ENCODE measurements at regions not wholly inside any gene's neighbourhood (a gene's known extent, or its start where the extent isn't known, plus 50 kb on each side); places are given as distances from the start of the nearest gene placed in this dataset.
"Not testable (repeated sequence)": the region's sequence is repeated elsewhere in the genome, so short reads cannot be mapped to it uniquely, and the experiment has no call there.

- no peak for DNase-seq
Measured at GRCh38 chr10:52368725-52369124, 54.6 kb downstream of the DKK1 start.

- DNase-seq: not testable (repeated sequence)
Measured at GRCh38 chr10:52374207-52374606, 60.1 kb downstream of the DKK1 start.

DNA sequence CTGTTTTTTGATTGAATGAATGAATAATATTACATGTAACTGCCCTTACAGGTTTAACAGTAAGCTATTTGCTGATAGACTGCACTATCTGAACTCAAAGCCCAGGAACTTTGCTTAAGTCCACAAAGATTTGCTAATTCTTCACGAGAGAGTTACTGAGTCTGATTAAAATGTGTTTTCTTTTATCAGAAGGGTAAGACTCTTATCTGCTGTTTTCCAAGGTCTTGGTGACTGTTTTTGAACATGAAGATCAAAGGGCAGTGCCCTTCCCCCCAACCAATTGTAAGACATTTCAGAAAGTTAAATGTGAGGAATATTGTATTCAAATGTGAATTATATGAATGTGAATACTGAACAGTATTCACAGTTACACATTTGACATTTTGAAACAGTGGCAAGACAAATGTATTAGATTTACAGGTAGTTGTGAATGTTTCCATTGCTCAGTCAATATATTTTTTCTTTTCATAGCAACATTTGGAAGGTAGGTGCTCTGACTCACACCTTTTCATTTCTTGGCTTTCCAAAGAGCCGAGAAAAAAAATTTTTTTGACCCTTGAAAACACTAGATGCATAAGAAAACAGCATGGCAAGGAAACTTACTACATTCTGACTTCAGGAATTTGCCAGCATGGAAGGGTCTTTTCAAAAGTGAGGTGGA lies 62.7 kb downstream of the DKK1 start:
- no peak for DNase-seq

DNA sequence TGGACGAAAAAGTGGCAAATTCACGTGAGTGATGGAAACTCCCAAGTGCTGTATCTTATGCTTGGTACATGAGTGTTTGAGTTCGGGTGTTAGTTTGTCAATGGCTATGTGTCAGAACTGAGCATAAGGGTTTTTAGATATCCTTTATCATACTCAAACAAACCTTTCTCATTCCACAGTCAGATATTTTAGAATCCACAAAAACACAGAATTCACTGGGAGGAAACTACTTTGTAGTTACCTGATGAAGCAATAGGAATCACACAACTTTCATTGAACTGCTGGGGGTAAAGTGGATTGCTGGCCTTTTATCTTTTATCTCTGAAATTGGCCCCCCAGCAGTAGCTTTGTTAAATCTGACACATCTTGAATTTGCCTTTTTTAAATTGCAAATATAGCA lies 64.0 kb downstream of the DKK1 start:
- DNase-seq: no peak

DNA sequence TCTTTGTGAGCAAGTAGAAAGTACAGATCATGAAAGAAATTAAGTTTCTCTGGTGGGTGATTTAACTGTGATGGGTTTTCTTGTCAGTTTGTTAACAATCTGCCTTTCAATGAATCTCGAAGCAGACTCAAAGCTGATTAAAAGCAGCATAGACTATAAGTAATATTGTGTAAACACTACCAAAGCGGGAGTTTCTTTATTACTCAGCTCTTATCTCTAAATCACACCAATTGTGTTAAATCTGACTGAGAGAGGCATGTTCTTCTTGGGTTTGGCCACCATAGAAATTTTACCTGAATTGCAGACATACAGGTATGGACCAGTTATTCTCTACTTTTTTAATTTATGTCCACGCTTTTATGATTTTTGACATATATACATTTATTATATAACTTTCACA lies 65.2 kb downstream of the DKK1 start:
- DNase-seq: no peak

DNA sequence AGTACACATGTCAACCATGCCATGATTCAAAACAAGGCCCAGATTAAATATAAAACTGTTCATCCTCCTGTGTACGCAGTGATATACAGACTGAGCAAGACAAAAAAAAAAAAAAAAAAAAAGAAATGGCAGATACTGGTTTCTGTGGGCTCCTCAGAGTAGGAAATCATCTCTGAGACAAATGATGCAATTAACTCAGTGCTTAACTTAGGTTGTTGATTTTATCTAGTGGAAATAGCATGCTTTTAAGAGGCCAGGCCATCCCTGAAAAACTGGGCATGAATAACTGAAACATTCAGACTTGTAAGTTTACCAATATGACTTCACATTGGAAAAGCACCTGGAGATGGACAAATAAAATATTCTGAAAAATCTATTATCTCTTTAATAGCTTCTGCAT lies 69.0 kb downstream of the DKK1 start:
- no peak for DNase-seq

GRCh38 chr10:52387744-52388143 lies 73.7 kb downstream of the DKK1 start:
- DNase-seq: no peak

DNA sequence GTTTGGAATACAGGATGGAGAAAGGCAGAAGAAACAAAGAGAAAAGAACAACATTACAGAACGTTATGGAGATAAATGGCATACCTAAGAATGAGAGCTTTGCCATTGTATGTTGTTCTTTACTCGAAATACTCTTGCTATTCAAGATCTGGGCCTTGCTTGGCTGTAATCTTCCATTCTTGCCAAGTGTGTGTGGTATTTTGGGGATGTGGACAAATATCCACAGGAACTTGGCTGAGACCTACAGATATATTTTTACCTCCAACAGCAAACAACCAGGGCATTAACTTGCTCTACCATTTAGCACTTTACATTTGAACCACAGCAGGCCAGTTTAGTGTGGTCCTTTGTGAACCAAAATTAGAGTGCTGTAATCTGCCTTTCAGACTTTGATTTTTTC lies 76.3 kb downstream of the DKK1 start:
- no peak for DNase-seq

DNA sequence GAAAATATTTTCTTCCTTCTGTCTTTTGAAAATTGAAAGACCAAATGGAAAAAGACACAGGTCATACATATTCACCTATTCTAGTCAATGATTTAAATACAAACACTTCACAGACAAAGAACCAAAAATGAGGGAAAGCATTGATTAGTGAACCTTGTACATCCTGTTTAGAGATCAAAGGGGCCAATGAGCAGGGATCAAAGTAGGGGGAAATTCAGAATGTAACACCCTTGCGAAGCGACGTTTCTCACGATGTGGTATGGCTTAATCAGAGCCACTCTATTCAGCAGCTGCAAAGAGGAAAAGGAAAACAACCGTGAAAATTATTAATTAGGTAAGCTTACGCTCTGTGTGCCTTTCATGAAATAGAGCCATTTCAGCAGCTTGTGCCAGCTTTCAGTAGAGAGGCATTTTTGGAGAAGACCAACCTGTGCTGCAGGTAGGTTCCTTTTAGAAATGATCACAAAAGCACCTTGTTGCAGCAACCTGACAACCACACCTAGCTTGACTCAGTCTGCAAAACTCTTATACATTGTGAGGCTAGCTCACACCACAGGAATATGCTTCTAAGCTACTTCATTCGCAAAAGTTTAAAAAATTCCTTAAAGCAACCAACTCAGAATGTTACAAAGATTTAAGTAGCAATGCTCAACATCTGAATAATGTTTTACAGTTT lies 78.0 kb downstream of the DKK1 start:
- no peak for DNase-seq

DNA sequence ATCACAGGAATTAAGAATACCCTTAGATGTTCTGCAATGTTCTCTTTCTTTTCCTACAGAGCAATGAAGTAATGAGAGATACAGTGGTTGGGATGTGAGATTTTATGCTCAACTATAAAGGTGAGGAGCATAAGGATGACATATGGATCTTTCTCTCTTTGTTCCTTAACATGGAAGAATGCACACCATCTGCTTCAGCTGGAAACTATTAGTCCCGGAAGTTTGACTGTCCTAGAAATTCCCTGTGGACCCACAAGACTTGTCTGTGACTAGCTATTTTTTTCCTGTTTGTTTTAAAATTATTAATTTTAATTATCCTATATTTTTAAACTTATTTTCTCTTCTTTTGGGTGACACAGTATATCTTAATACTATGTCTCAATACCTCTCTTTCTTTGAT lies 80.2 kb downstream of the DKK1 start:
- no peak for DNase-seq

GRCh38 chr10:52400562-52400961 lies 86.5 kb downstream of the DKK1 start:
- DNase-seq: no peak

DNA sequence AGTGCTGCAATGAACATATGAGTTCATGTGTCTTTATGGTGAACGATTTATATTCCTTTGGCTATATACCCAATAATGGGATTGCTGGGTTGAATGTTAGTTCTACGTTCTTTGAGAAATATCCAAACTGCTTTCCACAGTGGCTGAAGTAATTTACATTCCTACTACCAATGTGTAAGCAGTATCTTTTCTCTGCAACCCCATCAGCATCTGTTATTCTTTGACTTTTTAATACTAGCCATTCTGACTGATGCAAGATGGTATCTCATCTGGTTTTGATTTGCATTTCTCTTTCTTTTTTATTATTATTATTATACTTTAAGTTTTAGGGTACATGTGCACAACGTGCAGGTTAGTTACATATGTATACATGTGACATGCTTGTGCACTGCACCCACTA lies 89.7 kb downstream of the DKK1 start:
- not testable (repeated sequence) for DNase-seq

DNA sequence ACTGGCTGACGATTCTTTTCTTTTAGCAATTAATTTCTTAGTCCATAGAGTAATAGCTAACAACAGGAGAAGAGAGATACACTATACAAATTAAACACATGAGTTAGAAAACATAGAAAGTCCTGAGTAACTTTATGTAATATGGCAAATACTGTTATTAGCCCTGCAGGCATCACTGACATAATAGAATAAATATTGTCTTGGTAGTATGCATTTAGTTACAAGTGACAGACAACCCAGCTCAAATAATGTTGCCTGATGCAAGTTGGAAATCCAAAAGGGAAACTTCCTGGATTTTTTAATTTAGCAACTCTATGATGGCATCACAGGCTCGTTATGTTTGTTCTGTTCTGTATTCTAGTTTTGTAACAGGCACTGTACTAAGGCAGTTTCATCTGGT lies 95.1 kb downstream of the DKK1 start:
- no peak for DNase-seq

- DNase-seq: no peak
Measured at GRCh38 chr10:52409928-52410327, 95.8 kb downstream of the DKK1 start.

DNA sequence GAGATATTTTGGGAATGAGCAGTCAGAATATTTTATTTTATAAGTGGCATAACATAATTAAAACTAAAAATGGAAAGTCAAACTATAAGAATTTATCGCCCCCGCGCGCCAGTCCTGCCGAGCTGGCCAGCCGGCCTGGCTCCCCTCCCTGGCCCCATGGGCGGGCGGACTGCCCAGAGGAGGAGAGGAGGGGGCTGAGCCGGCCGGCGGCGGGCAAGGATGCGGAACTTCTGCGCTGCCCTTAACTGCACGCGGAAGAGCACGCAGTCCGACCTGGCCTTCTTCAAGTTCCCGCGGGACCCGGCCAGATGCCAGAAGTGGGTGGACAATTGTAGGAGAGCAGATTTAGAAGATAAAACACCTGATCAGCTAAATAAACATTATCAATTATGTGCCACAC lies 96.8 kb downstream of the DKK1 start:
- DNase-seq: no peak

DNA sequence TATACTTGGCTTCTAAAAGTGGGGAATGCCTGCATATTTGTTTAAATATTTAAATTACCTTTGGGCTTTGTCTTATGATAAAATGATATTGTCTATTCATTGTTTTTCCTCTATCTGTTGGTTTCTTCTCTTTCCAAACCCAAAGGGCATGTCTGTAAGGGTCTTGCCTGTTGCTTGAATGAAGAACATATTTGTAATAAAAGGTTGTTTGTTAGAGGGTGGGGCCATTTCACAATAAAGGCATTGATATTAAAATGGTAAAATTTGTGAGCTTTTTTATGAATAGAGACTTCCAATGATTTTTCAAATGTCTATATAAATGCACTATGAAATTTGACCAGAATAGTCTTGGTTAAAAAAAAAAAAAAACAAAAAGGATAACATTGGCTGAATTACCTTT lies 105.2 kb downstream of the DKK1 start:
- DNase-seq: no peak

DNA sequence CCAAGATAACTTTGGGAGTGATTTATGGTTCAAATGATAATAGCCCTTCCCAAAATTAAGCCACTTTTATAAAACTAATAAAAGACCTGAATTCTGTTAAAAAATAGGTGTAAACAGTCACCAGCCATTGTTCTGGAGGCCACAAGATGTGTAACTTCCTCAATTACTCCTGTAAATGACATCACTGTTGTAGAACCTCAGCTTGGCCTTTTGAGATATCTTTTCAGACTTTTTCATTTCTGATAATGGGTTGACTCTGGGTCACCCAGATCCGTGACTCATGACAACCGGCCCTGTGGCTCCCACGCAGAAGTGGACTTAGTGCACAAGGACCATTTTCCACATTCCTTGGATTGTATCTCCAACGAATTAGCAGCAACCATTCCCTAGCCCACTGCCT lies 106.6 kb downstream of the DKK1 start:
- DNase-seq: no peak

DNA sequence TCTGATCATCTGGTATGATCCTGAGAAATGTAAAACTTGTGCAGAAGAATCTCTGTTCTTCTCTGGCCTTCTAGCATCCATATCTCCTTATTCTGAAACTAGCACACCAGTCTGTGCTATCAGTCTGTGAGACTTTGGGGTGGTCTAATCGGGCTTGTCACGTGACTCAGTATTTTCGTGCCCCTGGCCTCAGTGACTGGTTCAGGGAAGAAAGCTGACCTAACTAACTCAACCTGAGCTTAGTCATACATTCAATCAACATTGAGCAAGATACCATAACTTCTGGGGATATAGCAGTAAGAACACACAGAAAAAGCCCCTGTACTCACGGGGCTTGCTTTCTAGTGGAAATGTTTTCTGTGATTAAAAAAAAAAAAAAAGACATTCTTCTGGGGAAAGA lies 109.3 kb downstream of the DKK1 start:
- no peak for DNase-seq

DNA sequence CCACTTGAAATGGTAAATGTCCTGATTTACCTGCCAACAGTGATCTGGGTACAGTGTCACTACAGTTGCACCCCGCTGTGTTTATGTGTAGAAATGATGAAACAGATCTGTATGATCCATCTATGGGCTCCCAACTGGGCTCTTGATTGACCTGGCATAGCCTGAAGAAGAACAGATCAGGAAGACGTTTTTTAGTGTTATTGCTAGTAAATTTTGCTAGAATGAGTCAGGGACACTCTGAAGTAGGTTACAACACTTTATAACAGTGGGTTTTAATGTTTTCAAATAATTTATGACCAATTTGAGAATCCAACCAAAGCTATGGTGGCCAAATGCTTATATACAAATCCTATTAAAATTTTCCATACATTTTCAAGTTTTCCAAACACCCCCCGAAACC lies 110.3 kb downstream of the DKK1 start:
- no peak for DNase-seq

DNA sequence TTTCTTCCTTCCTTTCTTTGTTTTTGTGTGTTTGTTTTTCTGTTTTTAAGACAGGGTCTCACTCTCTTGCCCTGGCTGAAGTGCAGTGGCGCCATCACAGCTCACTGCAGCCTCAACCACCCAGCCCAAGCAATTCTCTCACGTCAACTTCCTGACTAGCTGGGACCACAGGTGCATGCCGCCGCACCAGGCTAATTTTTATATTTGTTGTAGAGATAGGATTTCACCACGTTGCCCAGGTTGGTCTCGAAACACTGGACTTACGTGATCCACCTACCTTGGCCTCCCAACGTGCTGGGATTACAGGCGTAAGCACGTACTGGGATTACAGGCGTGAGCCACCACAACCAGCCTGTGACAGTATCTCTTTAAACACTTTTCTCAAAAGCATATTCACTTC lies 120.7 kb downstream of the DKK1 start:
- DNase-seq: no peak

DNA sequence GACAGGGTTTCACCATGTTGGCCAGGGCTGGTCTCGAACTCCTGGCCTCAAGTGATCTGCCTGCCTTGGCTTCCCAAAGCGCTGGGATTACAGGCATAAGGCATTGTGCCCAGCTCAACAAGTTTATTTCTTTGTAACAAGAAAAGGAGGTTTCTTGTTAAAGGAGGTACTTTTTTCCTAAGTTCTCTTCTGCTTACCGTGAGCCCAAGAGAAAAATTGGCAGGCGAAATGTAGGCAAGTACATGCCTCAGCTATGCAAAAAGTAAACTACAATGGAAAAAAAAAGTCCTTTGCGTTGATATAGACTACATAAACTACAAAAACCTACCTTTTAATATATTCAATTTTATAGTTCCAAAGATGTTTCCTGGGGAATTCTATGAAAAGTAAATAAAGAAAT lies 122.6 kb downstream of the DKK1 start:
- DNase-seq: no peak

DNA sequence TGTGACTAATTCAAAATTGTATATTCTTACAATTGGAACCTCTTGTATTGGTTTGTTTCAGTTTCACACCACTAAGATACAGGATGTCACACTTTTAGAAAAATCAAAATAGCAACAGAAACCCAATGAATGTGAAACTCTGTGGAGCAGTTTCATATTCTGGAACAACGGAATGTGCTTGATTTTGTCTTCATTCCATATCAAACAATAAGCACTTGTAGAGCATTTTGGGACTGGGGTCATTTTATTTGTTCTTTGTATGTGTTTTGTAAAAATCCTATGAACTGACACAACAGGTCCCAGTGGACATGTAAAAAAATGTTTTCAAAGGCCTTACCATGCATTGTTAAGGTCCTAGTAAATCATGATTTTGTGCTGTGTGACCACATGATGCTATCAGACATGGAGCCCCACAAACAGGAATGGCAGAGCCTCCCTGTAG lies 123.1 kb downstream of the DKK1 start:
- DNase-seq: no peak

DNA sequence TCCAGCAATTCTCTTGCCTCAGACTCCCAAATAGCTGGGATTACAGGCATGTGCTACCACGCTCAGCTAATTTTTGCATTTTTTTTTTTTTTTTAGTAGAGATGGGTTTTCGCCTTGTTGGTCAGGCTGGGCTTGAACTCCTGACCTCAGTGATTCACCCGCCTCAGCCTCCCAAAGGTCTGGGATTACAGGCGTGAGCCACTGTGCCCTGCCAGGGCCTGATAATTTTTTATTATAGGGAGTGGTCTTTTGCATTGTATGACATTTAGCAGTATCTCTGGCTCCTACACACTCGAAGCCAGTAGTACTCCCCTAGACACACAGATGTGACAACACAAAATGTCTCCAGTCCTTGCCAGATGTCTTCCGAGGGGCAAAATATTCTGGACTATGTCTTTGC lies 124.0 kb downstream of the DKK1 start:
- DNase-seq: no peak
